ENCODE measurements at regions not wholly inside any gene's neighbourhood (a gene's known extent, or its start where the extent isn't known, plus 50 kb on each side); places are given as distances from the start of the nearest gene placed in this dataset.

DNA sequence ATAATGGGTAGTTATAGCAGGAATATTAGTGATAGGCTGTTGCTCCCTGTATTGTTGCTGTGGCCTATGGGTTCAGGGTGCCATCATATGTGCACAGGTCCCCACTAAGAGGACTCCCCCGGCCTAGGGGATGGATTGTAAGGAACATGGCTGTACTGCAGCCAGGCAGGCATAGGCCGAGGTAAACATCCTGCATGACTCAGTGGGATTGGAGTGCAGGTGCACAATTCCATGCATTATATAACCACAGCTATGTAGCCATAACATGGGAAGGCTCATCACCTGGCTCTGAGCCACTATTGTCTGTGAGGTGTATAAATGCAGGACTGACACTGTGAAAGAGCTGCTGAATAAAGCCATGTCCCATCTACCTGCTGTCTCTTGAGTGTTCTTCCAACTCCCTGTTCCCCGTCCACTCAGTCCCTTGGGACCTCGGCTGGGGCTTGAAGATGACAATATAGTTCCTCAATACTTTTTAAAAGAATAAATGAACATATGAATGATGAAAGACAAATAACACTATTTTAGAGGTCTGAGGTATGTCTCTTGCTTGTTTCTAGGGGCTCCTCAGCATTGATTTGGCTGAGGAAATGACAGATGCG lies 425.2 kb downstream of the IDS start:
- Histone ChIP-seq H3K4me1 (ENCODE audit: insufficient read depth, low read length) (no peaks in the 10 kb centered on the region), H3K36me3 (ENCODE audit: insufficient read depth, low read length) (no peaks in the 10 kb centered on the region), H3K27ac (ENCODE audit: low read depth in 1 of 2, low read length in 2 of 2) (no peak overlapping the region), H3K4me3 (ENCODE audit: low read length) (no peak overlapping the region), H3K27me3 (ENCODE audit: control insufficient read depth in 1 of 2, insufficient read depth in 2 of 2, low read length in 2 of 2) (no peaks in the 10 kb centered on the region), H3K9me3 (ENCODE audit: control insufficient read depth in 1 of 2, insufficient read depth in 1 of 2, low read length in 2 of 2) (no peaks in the 10 kb centered on the region)
- ATAC-seq (ENCODE audit: poor library complexity) = no peak
- no peak for DNase-seq
- TF ChIP-seq, protein P1, sequence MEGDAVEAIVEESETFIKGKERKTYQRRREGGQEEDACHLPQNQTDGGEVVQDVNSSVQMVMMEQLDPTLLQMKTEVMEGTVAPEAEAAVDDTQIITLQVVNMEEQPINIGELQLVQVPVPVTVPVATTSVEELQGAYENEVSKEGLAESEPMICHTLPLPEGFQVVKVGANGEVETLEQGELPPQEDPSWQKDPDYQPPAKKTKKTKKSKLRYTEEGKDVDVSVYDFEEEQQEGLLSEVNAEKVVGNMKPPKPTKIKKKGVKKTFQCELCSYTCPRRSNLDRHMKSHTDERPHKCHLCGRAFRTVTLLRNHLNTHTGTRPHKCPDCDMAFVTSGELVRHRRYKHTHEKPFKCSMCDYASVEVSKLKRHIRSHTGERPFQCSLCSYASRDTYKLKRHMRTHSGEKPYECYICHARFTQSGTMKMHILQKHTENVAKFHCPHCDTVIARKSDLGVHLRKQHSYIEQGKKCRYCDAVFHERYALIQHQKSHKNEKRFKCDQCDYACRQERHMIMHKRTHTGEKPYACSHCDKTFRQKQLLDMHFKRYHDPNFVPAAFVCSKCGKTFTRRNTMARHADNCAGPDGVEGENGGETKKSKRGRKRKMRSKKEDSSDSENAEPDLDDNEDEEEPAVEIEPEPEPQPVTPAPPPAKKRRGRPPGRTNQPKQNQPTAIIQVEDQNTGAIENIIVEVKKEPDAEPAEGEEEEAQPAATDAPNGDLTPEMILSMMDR (IDR thresholded peaks at IDR 0.05) = no peak
- Mint-ChIP-seq H3K27me3 (no peaks in the 10 kb centered on the region), H3K4me3 (no peak overlapping the region), H3K9me3 (no peaks in the 10 kb centered on the region), H3K36me3 (ENCODE audit: low read depth) (no peaks in the 10 kb centered on the region), H3K27ac (no peak overlapping the region), H3K4me1 (ENCODE audit: low read depth) (no peaks in the 10 kb centered on the region)
- ChIA-PET POLR2A (no interaction called here), CTCF (no interaction called here)
- intact Hi-C loops (cut with DNase I, micrococcal nuclease) = no loop called here

DNA sequence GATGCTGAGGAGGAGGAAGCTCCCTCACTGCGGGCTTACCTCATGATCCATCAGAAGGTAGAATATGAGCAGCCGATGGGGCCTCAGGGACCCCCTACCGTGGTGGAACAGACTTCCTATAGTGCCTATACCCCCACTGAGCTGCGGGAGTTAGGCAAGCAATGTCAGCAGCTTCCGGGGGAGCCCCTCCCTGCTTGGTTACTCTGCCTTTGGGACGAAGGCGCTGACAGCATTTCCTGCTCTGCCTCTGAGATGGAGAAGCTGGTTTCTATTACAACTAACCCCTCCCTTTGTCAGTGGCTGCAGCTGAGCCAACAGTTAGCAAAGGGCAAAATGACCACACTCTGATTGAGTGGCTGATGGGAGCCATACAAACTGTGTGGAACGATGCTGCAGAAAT lies 430.7 kb downstream of the IDS start:
- Histone ChIP-seq H3K4me3 (ENCODE audit: low read length) (no peak overlapping the region), H3K27ac (ENCODE audit: low read depth in 1 of 2, low read length in 2 of 2) (no peak overlapping the region), H3K27me3 (ENCODE audit: control insufficient read depth in 1 of 2, insufficient read depth in 2 of 2, low read length in 2 of 2) (no peaks in the 10 kb centered on the region), H3K36me3 (ENCODE audit: insufficient read depth, low read length) (no peaks in the 10 kb centered on the region), H3K9me3 (ENCODE audit: control insufficient read depth in 1 of 2, insufficient read depth in 1 of 2, low read length in 2 of 2) (no peaks in the 10 kb centered on the region), H3K4me1 (ENCODE audit: insufficient read depth, low read length) (peaks cover 2% of the 10 kb centered on the region)
- ATAC-seq (ENCODE audit: poor library complexity) (peak; percentile 46), DNase-seq (peak in 3 of 14 experiments; percentile 1 to 11 (median 8))
- ChIA-PET CTCF (no interaction called here), POLR2A (no interaction called here)
- TF ChIP-seq, protein P1 (IDR thresholded peaks at IDR 0.05) = no peak
- Mint-ChIP-seq H3K4me1 (ENCODE audit: low read depth) (peaks cover 4% of the 10 kb centered on the region), H3K9me3 (no peaks in the 10 kb centered on the region), H3K27me3 (no peaks in the 10 kb centered on the region), H3K4me3 (no peak overlapping the region), H3K27ac (no peak overlapping the region), H3K36me3 (ENCODE audit: low read depth) (no peaks in the 10 kb centered on the region)
- intact Hi-C loops (cut with DNase I, micrococcal nuclease) = no loop called here

DNA sequence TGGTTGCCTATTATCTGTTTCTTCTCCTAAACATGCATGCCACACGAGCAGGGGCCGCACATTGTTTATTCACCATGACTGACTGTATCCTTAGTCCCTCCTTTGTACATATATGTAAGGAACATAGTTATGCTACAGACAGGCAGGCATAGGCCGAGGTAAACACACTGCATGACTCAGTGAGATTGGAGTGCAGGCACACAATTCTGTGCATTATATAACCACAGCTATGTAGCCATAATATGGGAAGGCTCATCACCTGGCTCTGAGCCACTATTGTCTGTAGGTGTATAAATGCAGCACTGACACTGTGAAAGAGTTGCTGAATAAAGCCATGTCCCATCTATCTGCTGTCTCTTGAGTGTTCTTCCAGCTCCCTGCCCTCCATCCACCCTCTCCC lies 431.6 kb downstream of the IDS start:
- Mint-ChIP-seq H3K27me3 (no peaks in the 10 kb centered on the region), H3K36me3 (ENCODE audit: low read depth) (no peaks in the 10 kb centered on the region), H3K9me3 (no peaks in the 10 kb centered on the region), H3K4me3 (no peak overlapping the region), H3K27ac (no peak overlapping the region), H3K4me1 (ENCODE audit: low read depth) (peaks cover 4% of the 10 kb centered on the region)
- peaks cover 2% of the 10 kb centered on the region for H3K4me1 ChIP-seq (ENCODE audit: insufficient read depth, low read length)
- ATAC-seq (ENCODE audit: poor library complexity) = no peak
- CTCF ChIA-PET = no interaction called here
- intact Hi-C loops (cut with DNase I, micrococcal nuclease) = no loop called here
- H3K27ac ChIP-seq (ENCODE audit: low read depth in 1 of 2, low read length in 2 of 2) = no peak overlapping the region
- POLR2A ChIA-PET = no interaction called here
- DNase-seq = no peak
- no peaks in the 10 kb centered on the region for H3K27me3 ChIP-seq (ENCODE audit: control insufficient read depth in 1 of 2, insufficient read depth in 2 of 2, low read length in 2 of 2)
- TF ChIP-seq, protein P1 (IDR thresholded peaks at IDR 0.05) = no peak
- H3K4me3 ChIP-seq (ENCODE audit: low read length) = no peak overlapping the region
- H3K9me3 ChIP-seq (ENCODE audit: control insufficient read depth in 1 of 2, insufficient read depth in 1 of 2, low read length in 2 of 2) = no peaks in the 10 kb centered on the region
- no peaks in the 10 kb centered on the region for H3K36me3 ChIP-seq (ENCODE audit: insufficient read depth, low read length)
